T-cell (primary cell): ENCODE measurements at regions not wholly inside any gene's neighbourhood (a gene's known extent, or its start where the extent isn't known, plus 50 kb on each side); places are given as distances from the start of the nearest gene placed in this dataset.

Source experiments
- ATAC-seq, 4 experiments: fragments of 200-7000 bp in 3 of 4; fragments of 150-1000 bp in 1 of 4; cut with Tn5 transposase; replicated peaks in 1 of 4; 1 replicate in 3 of 4; 2 replicates in 1 of 4; pipeline ENCODE4 v1.10.0; 2021; ENCODE audit warnings: moderate library complexity in 3 of 4, mild to moderate bottlenecking in 2 of 4, moderate number of reproducible peaks in 1 of 4
- CTCF ChIA-PET, 2 donors: fragments of 300-600 bp; sonication (Branson Sonifier 250); formaldehyde crosslinking; loops; one replicate each; lab custom pipeline; 2022; ENCODE audit warnings: antibody characterized with exemption in 2 of 2; lab: Charles Lee
- POLR2A ChIA-PET, 2 donors: fragments of 300-600 bp; sonication (Branson Sonifier 250); formaldehyde crosslinking; loops; one replicate each; lab custom pipeline; 2022; ENCODE audit warnings: antibody characterized with exemption in 2 of 2; lab: Charles Lee
- DNase-seq, 35 experiments: peaks; one replicate each; pipeline versions ENCODE4 v3.0.0 to v3.0.0-alpha.2; 2013 to 2023
- H3K27ac ChIP-seq: one replicate; pipeline ENCODE4 v1.5.1; 2013; ENCODE audit warnings: low read length
- H3K27me3 ChIP-seq, 2 experiments: replicated peaks in 1 of 2; 1 replicate in 1 of 2; 2 replicates in 1 of 2; pipeline versions ENCODE4 v1.6.1 to v1.7.0; 2013; ENCODE audit warnings: low read length in 1 of 2, mixed read lengths in 1 of 2; ENCODE audit not compliant: control insufficient read depth in 2 of 2, insufficient read depth in 2 of 2; ENCODE audit errors: extremely low read depth in 1 of 2
- H3K36me3 ChIP-seq, 2 donors: 1 replicate in 1 of 2; 2 replicates in 1 of 2; pipeline versions ENCODE4 v1.6.1 to v1.7.0; 2013; ENCODE audit warnings: low read length in 1 of 2; ENCODE audit not compliant: control insufficient read depth in 2 of 2, insufficient read depth in 1 of 2; ENCODE audit errors: extremely low read depth in 1 of 2
- H3K4me1 ChIP-seq, 2 experiments: 1 replicate in 1 of 2; 2 replicates in 1 of 2; pipeline versions ENCODE4 v1.6.1 to v1.7.0; 2013; ENCODE audit warnings: low read length in 2 of 2, mixed read lengths in 1 of 2; ENCODE audit not compliant: insufficient read depth in 2 of 2, control insufficient read depth in 1 of 2; ENCODE audit errors: extremely low read depth in 1 of 2
- H3K4me3 ChIP-seq, 2 donors: 1 replicate in 1 of 2; 2 replicates in 1 of 2; pipeline versions ENCODE4 v1.5.1 to v1.7.0; 2013; ENCODE audit warnings: mild to moderate bottlenecking in 2 of 2, low read length in 1 of 2, moderate library complexity in 1 of 2; ENCODE audit not compliant: control insufficient read depth in 1 of 2; ENCODE audit errors: extremely low read depth in 1 of 2
- H3K9me3 ChIP-seq: 2 replicates; pipeline ENCODE4 v1.7.0; 2013
- H3K27ac Mint-ChIP-seq, 2 donors: one replicate each; pipeline ENCODE4 v1.8.0; 2020 to 2021; ENCODE audit warnings: mild to moderate bottlenecking in 2 of 2, mixed read lengths in 2 of 2
- H3K27me3 Mint-ChIP-seq, 2 donors: one replicate each; pipeline ENCODE4 v1.8.0; 2021 to 2022; ENCODE audit warnings: mixed read lengths in 2 of 2
- H3K36me3 Mint-ChIP-seq: one replicate; pipeline ENCODE4 v1.8.0; 2021; ENCODE audit warnings: mixed read lengths
- H3K4me1 Mint-ChIP-seq, 3 donors: one replicate each; pipeline ENCODE4 v1.8.0; 2020 to 2022; ENCODE audit warnings: mixed read lengths in 3 of 3, mild to moderate bottlenecking in 1 of 3
- H3K4me3 Mint-ChIP-seq, 3 donors: one replicate each; pipeline ENCODE4 v1.8.0; 2020 to 2022; ENCODE audit warnings: mild to moderate bottlenecking in 3 of 3, mixed read lengths in 3 of 3, moderate library complexity in 3 of 3
- H3K9me3 Mint-ChIP-seq, 3 donors: one replicate each; pipeline ENCODE4 v1.8.0; 2020 to 2022; ENCODE audit warnings: mixed read lengths in 3 of 3
- WGBS: methylation state at CpG from one replicate; pipeline ENCODE4 v1.1.5; 2013; ENCODE audit warnings: missing lambda C conversion rate; ENCODE audit not compliant: insufficient coverage; 5-methylcytosine and 5-hydroxymethylcytosine counted together

DNA sequence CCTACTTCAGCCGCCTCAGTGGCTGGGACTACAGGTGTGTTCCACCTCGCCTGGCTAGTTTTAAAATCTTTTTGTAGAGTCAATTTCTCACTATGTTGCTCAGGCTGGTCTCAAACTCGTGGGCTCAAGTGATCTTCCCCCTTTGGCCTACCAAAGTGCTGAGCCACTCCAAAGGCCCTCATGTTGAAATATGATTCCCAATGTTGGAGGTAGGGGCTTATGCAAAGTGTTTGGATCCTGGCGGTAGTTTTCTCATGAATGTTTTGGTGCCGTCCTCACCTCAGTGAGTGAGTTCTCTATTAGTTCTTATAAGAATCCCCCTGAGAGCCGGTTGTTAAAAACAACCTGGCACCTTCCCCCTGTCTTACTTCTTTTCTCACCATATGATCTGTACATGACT, 784.6 kb downstream of the TMTC2 start:
- ChIA-PET CTCF (no interaction called here), POLR2A (no interaction called here)
- Histone ChIP-seq H3K4me1 (no peaks in the 10 kb centered on the region), H3K9me3 (no peaks in the 10 kb centered on the region), H3K36me3 (no peaks in the 10 kb centered on the region), H3K27ac (no peak overlapping the region), H3K27me3 (no peaks in the 10 kb centered on the region), H3K4me3 (no peak overlapping the region)
- Mint-ChIP-seq H3K27ac (no peak overlapping the region), H3K4me3 (no peak overlapping the region), H3K27me3 (no peaks in the 10 kb centered on the region), H3K4me1 (no peaks in the 10 kb centered on the region), H3K36me3 (no peaks in the 10 kb centered on the region), H3K9me3 (peaks cover 0 to 4% (median 3%) of the 10 kb centered on the region in 3 donors)
- DNase-seq (no peak), ATAC-seq (no peak)
- 80% methylated on average over 1 of the region's 6 CpGs for WGBS

DNA sequence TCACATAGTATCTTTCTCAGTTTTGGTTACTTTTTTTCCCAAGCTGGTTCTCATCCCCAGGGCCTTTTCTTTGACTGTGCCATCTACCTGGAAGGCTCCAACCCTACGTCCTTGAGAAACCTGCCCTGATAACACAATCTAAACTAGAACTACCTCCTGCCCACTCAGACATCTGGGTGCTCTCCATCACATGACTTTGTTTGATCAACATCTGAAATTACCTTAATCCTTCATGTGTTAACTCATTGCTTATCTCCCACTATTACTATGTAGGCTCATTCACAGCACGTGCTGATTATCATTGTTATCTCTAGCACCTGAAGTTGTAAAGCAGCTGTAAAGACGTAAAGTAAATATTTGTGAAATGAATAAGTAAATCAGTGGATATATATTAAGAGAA, 784.0 kb downstream of the TMTC2 start:
- DNase-seq = no peak
- Histone ChIP-seq H3K27me3 (no peaks in the 10 kb centered on the region), H3K9me3 (no peaks in the 10 kb centered on the region), H3K4me3 (no peak overlapping the region), H3K27ac (no peak overlapping the region), H3K4me1 (no peaks in the 10 kb centered on the region), H3K36me3 (no peaks in the 10 kb centered on the region)
- H3K27me3 Mint-ChIP-seq = no peaks in the 10 kb centered on the region
- ChIA-PET CTCF (interaction anchor here in 1 of 2 donors (0.6 kb wide), 1 partner anchor 10 kb away, joined by 6 read pairs; no protein-coding TSS in a partner anchor), POLR2A (no interaction called here)
- no peak for ATAC-seq
- no peak overlapping the region for H3K4me3 Mint-ChIP-seq
- H3K4me1 Mint-ChIP-seq = no peaks in the 10 kb centered on the region
- no peaks in the 10 kb centered on the region for H3K36me3 Mint-ChIP-seq
- H3K9me3 Mint-ChIP-seq = peaks cover 0 to 4% (median 3%) of the 10 kb centered on the region in 3 donors
- no peak overlapping the region for H3K27ac Mint-ChIP-seq
- 75% methylated on average over 1 of the region's 3 CpGs for WGBS

DNA sequence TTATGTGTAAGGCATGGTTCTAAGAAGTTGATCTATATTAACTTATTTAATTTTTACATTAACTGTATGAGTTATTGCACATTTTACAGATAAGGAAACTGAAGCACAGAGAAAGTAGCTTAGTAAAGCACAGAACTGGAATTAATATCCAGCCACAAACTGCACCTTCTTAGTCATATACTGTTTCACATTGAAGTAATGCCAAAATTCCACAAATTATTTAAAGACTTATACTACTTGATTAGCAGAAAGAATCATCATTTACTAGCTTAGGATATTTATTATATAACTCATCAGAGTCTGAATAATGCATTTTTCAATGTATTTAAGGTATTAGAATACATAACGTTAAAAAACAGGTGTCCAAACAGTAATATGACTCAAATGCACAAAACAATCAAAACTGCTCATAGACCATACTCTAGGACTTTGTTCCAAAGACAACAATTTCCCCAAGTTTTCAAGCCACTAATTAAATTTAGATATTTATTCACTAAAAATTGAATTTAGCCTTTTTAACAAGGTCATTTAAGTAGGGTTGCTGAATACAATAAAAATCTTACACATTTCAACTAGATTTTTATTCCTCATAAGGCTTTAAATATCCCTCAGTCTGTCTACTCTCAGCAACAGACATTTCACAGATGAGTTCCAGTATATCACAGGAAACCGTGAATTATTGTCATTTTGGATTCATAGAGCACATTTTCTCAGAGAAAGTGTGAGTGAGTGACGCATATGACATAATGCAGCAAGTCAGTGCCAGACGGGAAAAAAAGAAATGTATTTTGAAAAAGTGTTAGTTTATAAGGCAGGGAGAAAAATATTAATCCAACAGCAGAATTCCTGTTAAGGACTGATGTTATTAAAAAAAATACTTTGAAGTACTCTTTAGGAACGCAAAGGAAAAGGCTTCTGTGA, 782.5 kb downstream of the TMTC2 start:
- DNase-seq = no peak
- no peak overlapping the region for H3K4me3 Mint-ChIP-seq
- Histone ChIP-seq H3K4me3 (no peak overlapping the region), H3K9me3 (no peaks in the 10 kb centered on the region), H3K27me3 (no peaks in the 10 kb centered on the region), H3K36me3 (no peaks in the 10 kb centered on the region), H3K4me1 (no peaks in the 10 kb centered on the region), H3K27ac (no peak overlapping the region)
- H3K9me3 Mint-ChIP-seq = peaks cover 0 to 4% (median 3%) of the 10 kb centered on the region in 3 donors
- H3K27me3 Mint-ChIP-seq = no peaks in the 10 kb centered on the region
- ChIA-PET POLR2A (no interaction called here), CTCF (no interaction called here)
- no peak overlapping the region for H3K27ac Mint-ChIP-seq
- H3K4me1 Mint-ChIP-seq = no peaks in the 10 kb centered on the region
- 67% methylated on average over 1 of the region's 5 CpGs for WGBS
- no peaks in the 10 kb centered on the region for H3K36me3 Mint-ChIP-seq
- no peak for ATAC-seq

DNA sequence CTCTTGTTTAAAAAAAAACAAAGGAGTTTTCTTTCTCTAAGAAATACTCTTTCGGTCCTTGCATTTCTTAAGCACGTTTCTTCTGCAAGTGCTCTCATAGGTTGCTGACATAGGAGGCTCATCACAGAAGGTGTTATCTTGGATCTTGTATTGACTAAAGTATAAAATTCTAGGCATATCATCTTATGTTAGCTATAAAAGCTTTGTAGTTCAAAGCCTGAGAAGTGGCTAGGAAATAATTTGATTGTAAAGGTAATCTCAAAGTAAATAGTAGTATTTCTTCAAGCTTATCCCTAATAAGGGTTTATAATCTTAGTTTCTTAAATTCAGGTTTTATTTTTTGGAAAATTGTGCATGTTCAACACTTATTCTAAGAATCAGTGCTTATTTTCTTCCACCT, 778.9 kb downstream of the TMTC2 start:
- ChIA-PET CTCF (no interaction called here), POLR2A (no interaction called here)
- no peaks in the 10 kb centered on the region for H3K27me3 ChIP-seq
- Mint-ChIP-seq H3K4me1 (no peaks in the 10 kb centered on the region), H3K36me3 (no peaks in the 10 kb centered on the region), H3K4me3 (no peak overlapping the region), H3K27ac (no peak overlapping the region), H3K9me3 (peaks cover 0 to 4% (median under 1%) of the 10 kb centered on the region in 3 donors), H3K27me3 (no peaks in the 10 kb centered on the region)
- no peaks in the 10 kb centered on the region for H3K4me1 ChIP-seq
- no peak overlapping the region for H3K4me3 ChIP-seq
- ATAC-seq (no peak), DNase-seq (no peak)
- no peaks in the 10 kb centered on the region for H3K9me3 ChIP-seq
- no peaks in the 10 kb centered on the region for H3K36me3 ChIP-seq
- WGBS = no CpG with 5 or more reads among the region's 2 CpGs
- no peak overlapping the region for H3K27ac ChIP-seq

DNA sequence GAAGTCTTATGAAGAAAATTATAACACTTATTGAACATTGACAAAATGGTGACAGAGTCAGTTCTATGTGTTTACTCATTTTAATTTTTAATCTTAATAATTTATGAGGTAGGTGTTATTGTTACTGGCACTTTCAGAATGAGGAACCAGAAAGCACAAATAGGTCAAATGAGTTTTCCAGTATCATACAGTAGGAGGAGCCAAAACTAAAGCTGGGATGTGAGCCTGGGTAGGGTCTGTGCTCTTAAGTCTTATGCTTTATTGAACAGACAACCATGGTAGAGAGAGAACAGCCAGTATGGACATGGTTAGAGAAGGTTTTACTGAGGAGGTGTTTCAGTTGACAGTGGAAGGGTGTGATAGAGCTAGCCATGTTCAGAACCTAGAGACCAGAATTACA, 775.7 kb downstream of the TMTC2 start:
- H3K27me3 Mint-ChIP-seq = no peaks in the 10 kb centered on the region
- ATAC-seq (no peak), DNase-seq (no peak)
- H3K4me1 Mint-ChIP-seq = no peaks in the 10 kb centered on the region
- Histone ChIP-seq H3K4me1 (no peaks in the 10 kb centered on the region), H3K9me3 (no peaks in the 10 kb centered on the region), H3K4me3 (no peak overlapping the region), H3K27ac (no peak overlapping the region), H3K27me3 (no peaks in the 10 kb centered on the region), H3K36me3 (no peaks in the 10 kb centered on the region)
- CTCF ChIA-PET = no interaction called here
- POLR2A ChIA-PET = no interaction called here
- no peaks in the 10 kb centered on the region for H3K36me3 Mint-ChIP-seq
- H3K4me3 Mint-ChIP-seq = no peak overlapping the region
- H3K27ac Mint-ChIP-seq = no peak overlapping the region
- H3K9me3 Mint-ChIP-seq = peaks cover 0 to 6% (median 2%) of the 10 kb centered on the region in 3 donors

DNA sequence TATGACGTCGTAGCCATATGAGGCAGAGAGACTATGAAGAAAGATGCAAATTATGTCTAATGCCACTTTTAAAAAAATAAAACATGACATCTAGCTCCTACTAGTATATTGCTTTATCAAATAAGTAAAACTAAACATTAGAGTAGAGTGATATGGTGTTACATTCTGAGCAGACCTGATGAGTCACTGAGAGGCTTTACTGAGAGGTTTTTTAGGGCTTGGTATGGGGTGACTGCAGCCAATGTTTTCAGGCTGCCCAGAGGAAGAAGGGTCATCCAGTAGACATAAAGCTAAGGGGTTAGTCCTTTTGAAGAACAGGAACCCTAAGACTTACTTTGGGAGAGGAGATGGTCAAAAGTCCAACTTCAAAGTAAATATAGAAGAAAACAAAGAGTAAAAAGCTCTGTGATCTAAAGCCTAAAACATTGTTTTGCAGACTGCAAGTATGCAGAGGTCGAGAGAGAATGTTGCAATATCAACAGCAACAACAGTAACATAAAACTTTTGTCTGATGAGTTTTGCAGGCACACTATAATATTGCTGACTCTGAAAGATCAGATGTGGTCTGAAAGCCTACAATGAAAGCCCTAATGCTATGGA, 774.7 kb downstream of the TMTC2 start:
- Histone ChIP-seq H3K27ac (no peak overlapping the region), H3K4me1 (no peaks in the 10 kb centered on the region), H3K27me3 (no peaks in the 10 kb centered on the region), H3K36me3 (no peaks in the 10 kb centered on the region), H3K9me3 (no peaks in the 10 kb centered on the region), H3K4me3 (no peak overlapping the region)
- DNase-seq (no peak), ATAC-seq (no peak)
- POLR2A ChIA-PET = no interaction called here
- no peak overlapping the region for H3K27ac Mint-ChIP-seq
- peaks cover 0 to 6% (median 2%) of the 10 kb centered on the region in 3 donors for H3K9me3 Mint-ChIP-seq
- H3K27me3 Mint-ChIP-seq = no peaks in the 10 kb centered on the region
- CTCF ChIA-PET = no interaction called here
- H3K4me1 Mint-ChIP-seq = no peaks in the 10 kb centered on the region
- no CpG with 5 or more reads among the region's 3 CpGs for whole genome bisulfite sequencing
- no peak overlapping the region for H3K4me3 Mint-ChIP-seq
- H3K36me3 Mint-ChIP-seq = no peaks in the 10 kb centered on the region
